ENCODE measurements at regions not wholly inside any gene's neighbourhood (a gene's known extent, or its start where the extent isn't known, plus 50 kb on each side); places are given as distances from the start of the nearest gene placed in this dataset.

- TF ChIP-seq EZH2 (IDR thresholded peaks at IDR 0.05; ENCODE audit: insufficient read depth, poor library complexity, severe bottlenecking): no peak
- no peak for TF ChIP-seq EZH2phosphoT487 (IDR thresholded peaks at IDR 0.05; ENCODE audit: insufficient read depth, low read depth)
Observed at GRCh38 chr2:212733273-212733672, 194.7 kb upstream of the ERBB4 start.
